ENCODE measurements at regions not wholly inside any gene's neighbourhood (a gene's known extent, or its start where the extent isn't known, plus 50 kb on each side); places are given as distances from the start of the nearest gene placed in this dataset.

DNA sequence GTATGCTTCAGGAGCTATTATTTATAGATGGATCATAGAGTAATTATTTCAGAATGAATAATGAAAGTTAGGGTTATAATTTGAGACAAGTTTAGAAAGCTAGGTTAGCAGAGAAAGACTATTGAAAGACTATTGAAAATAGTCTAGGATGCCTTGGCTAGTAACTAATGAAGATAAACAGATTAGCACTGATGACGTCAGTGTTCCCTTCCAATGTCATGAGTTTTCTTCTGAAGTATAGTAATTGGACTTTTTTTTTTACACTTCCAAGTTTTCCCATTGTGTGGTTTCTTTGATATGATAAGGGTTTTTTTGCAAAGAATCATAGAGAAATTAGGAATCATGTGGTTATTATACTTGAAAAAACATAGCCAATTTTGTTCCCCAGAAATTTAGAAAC, 1041.5 kb upstream of the CRIM1 start:
- DNase-seq (ENCODE audit: low spot score) (no peak), ATAC-seq (no peak)
- CTCF ChIA-PET: no interaction called here
- no peaks in the 10 kb centered on the region for H3K9me3 Mint-ChIP-seq
- no peaks in the 10 kb centered on the region for H3K36me3 Mint-ChIP-seq
- TF ChIP-seq, protein P1, sequence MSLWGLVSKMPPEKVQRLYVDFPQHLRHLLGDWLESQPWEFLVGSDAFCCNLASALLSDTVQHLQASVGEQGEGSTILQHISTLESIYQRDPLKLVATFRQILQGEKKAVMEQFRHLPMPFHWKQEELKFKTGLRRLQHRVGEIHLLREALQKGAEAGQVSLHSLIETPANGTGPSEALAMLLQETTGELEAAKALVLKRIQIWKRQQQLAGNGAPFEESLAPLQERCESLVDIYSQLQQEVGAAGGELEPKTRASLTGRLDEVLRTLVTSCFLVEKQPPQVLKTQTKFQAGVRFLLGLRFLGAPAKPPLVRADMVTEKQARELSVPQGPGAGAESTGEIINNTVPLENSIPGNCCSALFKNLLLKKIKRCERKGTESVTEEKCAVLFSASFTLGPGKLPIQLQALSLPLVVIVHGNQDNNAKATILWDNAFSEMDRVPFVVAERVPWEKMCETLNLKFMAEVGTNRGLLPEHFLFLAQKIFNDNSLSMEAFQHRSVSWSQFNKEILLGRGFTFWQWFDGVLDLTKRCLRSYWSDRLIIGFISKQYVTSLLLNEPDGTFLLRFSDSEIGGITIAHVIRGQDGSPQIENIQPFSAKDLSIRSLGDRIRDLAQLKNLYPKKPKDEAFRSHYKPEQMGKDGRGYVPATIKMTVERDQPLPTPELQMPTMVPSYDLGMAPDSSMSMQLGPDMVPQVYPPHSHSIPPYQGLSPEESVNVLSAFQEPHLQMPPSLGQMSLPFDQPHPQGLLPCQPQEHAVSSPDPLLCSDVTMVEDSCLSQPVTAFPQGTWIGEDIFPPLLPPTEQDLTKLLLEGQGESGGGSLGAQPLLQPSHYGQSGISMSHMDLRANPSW (CRISPR knock-in tag; conservative IDR thresholded peaks at IDR 0.05; ENCODE audit: low read depth): no peak
- no peak for TF ChIP-seq ZNF138 (CRISPR knock-in tag; conservative IDR thresholded peaks at IDR 0.05)
- TF ChIP-seq HMGA2 (CRISPR knock-in tag; IDR thresholded peaks at IDR 0.05): no peak
- TF ChIP-seq, protein P2, sequence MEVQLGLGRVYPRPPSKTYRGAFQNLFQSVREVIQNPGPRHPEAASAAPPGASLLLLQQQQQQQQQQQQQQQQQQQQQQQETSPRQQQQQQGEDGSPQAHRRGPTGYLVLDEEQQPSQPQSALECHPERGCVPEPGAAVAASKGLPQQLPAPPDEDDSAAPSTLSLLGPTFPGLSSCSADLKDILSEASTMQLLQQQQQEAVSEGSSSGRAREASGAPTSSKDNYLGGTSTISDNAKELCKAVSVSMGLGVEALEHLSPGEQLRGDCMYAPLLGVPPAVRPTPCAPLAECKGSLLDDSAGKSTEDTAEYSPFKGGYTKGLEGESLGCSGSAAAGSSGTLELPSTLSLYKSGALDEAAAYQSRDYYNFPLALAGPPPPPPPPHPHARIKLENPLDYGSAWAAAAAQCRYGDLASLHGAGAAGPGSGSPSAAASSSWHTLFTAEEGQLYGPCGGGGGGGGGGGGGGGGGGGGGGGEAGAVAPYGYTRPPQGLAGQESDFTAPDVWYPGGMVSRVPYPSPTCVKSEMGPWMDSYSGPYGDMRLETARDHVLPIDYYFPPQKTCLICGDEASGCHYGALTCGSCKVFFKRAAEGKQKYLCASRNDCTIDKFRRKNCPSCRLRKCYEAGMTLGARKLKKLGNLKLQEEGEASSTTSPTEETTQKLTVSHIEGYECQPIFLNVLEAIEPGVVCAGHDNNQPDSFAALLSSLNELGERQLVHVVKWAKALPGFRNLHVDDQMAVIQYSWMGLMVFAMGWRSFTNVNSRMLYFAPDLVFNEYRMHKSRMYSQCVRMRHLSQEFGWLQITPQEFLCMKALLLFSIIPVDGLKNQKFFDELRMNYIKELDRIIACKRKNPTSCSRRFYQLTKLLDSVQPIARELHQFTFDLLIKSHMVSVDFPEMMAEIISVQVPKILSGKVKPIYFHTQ (CRISPR knock-in tag; IDR thresholded peaks at IDR 0.05): no peak
- no peak for TF ChIP-seq ELF4 (CRISPR knock-in tag; IDR thresholded peaks at IDR 0.05; ENCODE audit: low read depth)
- no peak for TF ChIP-seq NR2C2 (CRISPR knock-in tag; IDR thresholded peaks at IDR 0.05)
- TF ChIP-seq ESRRA (CRISPR knock-in tag; IDR thresholded peaks at IDR 0.05; ENCODE audit: borderline replicate concordance): no peak
- TF ChIP-seq, protein P3, sequence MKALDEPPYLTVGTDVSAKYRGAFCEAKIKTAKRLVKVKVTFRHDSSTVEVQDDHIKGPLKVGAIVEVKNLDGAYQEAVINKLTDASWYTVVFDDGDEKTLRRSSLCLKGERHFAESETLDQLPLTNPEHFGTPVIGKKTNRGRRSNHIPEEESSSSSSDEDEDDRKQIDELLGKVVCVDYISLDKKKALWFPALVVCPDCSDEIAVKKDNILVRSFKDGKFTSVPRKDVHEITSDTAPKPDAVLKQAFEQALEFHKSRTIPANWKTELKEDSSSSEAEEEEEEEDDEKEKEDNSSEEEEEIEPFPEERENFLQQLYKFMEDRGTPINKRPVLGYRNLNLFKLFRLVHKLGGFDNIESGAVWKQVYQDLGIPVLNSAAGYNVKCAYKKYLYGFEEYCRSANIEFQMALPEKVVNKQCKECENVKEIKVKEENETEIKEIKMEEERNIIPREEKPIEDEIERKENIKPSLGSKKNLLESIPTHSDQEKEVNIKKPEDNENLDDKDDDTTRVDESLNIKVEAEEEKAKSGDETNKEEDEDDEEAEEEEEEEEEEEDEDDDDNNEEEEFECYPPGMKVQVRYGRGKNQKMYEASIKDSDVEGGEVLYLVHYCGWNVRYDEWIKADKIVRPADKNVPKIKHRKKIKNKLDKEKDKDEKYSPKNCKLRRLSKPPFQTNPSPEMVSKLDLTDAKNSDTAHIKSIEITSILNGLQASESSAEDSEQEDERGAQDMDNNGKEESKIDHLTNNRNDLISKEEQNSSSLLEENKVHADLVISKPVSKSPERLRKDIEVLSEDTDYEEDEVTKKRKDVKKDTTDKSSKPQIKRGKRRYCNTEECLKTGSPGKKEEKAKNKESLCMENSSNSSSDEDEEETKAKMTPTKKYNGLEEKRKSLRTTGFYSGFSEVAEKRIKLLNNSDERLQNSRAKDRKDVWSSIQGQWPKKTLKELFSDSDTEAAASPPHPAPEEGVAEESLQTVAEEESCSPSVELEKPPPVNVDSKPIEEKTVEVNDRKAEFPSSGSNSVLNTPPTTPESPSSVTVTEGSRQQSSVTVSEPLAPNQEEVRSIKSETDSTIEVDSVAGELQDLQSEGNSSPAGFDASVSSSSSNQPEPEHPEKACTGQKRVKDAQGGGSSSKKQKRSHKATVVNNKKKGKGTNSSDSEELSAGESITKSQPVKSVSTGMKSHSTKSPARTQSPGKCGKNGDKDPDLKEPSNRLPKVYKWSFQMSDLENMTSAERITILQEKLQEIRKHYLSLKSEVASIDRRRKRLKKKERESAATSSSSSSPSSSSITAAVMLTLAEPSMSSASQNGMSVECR (CRISPR knock-in tag; IDR thresholded peaks at IDR 0.05; ENCODE audit: borderline replicate concordance): no peak
- no peak for TF ChIP-seq RELA (CRISPR knock-in tag; IDR thresholded peaks at IDR 0.05; ENCODE audit: borderline replicate concordance)
- no peak for TF ChIP-seq ZNF317 (CRISPR knock-in tag; IDR thresholded peaks at IDR 0.05; ENCODE audit: borderline replicate concordance, low read depth)
- no peak for TF ChIP-seq CREB1 (CRISPR knock-in tag; IDR thresholded peaks at IDR 0.05)
- H3K4me3 Mint-ChIP-seq: no peak overlapping the region
- H3K27me3 Mint-ChIP-seq (ENCODE audit: low read depth): no peaks in the 10 kb centered on the region
- H3K4me1 Mint-ChIP-seq: no peaks in the 10 kb centered on the region
- no peak overlapping the region for H3K27ac Mint-ChIP-seq
- POLR2A ChIA-PET: no interaction called here

DNA sequence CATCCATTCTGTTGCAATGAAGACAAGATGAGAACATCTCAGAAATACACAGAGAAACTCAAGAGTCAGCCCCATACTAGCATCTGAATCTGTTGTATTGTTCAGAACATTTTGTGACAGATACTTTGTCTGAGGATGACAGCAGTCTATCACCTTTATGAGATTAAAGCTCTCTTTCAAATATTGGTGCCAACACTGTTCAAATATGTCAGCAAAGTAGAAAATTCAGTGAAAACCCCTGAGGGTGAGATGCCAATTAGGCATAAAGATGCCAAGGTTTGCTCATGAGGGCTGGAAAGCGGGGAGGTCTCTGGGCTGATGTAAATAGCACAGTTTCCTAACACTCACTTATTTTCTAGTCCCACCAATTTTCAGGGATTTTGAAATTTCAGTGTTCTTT, 1054.2 kb upstream of the CRIM1 start:
- no peak overlapping the region for H3K4me3 Mint-ChIP-seq

More for the DNA sequence above, 1054.2 kb upstream of the CRIM1 start:
- ChIA-PET CTCF (no interaction called here), POLR2A (no interaction called here)
- no peaks in the 10 kb centered on the region for H3K4me1 Mint-ChIP-seq
- DNase-seq (ENCODE audit: low spot score) (no peak), ATAC-seq (no peak)
- H3K9me3 Mint-ChIP-seq: no peaks in the 10 kb centered on the region
- H3K36me3 Mint-ChIP-seq: no peaks in the 10 kb centered on the region
- H3K27ac Mint-ChIP-seq: no peak overlapping the region
- H3K27me3 Mint-ChIP-seq (ENCODE audit: low read depth): no peaks in the 10 kb centered on the region
- no peak for TF ChIP-seq HMGA2 (CRISPR knock-in tag; IDR thresholded peaks at IDR 0.05)
- TF ChIP-seq ATF1 (CRISPR knock-in tag; IDR thresholded peaks at IDR 0.05): no peak
- TF ChIP-seq, protein P4, sequence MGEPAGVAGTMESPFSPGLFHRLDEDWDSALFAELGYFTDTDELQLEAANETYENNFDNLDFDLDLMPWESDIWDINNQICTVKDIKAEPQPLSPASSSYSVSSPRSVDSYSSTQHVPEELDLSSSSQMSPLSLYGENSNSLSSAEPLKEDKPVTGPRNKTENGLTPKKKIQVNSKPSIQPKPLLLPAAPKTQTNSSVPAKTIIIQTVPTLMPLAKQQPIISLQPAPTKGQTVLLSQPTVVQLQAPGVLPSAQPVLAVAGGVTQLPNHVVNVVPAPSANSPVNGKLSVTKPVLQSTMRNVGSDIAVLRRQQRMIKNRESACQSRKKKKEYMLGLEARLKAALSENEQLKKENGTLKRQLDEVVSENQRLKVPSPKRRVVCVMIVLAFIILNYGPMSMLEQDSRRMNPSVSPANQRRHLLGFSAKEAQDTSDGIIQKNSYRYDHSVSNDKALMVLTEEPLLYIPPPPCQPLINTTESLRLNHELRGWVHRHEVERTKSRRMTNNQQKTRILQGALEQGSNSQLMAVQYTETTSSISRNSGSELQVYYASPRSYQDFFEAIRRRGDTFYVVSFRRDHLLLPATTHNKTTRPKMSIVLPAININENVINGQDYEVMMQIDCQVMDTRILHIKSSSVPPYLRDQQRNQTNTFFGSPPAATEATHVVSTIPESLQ (CRISPR knock-in tag; IDR thresholded peaks at IDR 0.05): no peak
- TF ChIP-seq, protein P5, sequence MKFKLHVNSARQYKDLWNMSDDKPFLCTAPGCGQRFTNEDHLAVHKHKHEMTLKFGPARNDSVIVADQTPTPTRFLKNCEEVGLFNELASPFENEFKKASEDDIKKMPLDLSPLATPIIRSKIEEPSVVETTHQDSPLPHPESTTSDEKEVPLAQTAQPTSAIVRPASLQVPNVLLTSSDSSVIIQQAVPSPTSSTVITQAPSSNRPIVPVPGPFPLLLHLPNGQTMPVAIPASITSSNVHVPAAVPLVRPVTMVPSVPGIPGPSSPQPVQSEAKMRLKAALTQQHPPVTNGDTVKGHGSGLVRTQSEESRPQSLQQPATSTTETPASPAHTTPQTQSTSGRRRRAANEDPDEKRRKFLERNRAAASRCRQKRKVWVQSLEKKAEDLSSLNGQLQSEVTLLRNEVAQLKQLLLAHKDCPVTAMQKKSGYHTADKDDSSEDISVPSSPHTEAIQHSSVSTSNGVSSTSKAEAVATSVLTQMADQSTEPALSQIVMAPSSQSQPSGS (CRISPR knock-in tag; IDR thresholded peaks at IDR 0.05; ENCODE audit: borderline replicate concordance, low read depth): no peak
- no peak for TF ChIP-seq NR1H2 (CRISPR knock-in tag; IDR thresholded peaks at IDR 0.05)
- TF ChIP-seq CREB1 (CRISPR knock-in tag; IDR thresholded peaks at IDR 0.05): no peak
- no peak for TF ChIP-seq GABPB1 (CRISPR knock-in tag; IDR thresholded peaks at IDR 0.05)
- TF ChIP-seq TEAD4 (CRISPR knock-in tag; IDR thresholded peaks at IDR 0.05): no peak
- no peak for TF ChIP-seq FOXJ3 (CRISPR knock-in tag; IDR thresholded peaks at IDR 0.05; ENCODE audit: borderline replicate concordance)
- TF ChIP-seq ZNF671 (CRISPR knock-in tag; IDR thresholded peaks at IDR 0.05): no peak

All from WTC11 (cell line).